BJ (cell line): ENCODE measurements at regions not wholly inside any gene's neighbourhood (a gene's known extent, or its start where the extent isn't known, plus 50 kb on each side); places are given as distances from the start of the nearest gene placed in this dataset.

ENCODE experiments used
- CTCF ChIA-PET: fragments of 350-600 bp; formaldehyde crosslinking; extraction: SDS; loops from one replicate; lab custom pipeline; 2021; ENCODE audit warnings: antibody characterized with exemption, inconsistent platforms; lab: Yijun Ruan, JAX
- POLR2A ChIA-PET: fragments of 300-600 bp; sonication (Branson Sonifier 250); formaldehyde crosslinking; extraction: SDS; loops from one replicate; lab custom pipeline; 2021; ENCODE audit warnings: antibody characterized with exemption; lab: Charles Lee
- DNase-seq: peaks from one replicate; pipeline ENCODE4 v3.0.0-alpha.2; 2011; ENCODE audit warnings: low read depth
- H3K27me3 ChIP-seq: 2 replicates; pipeline ENCODE4 v1.6.0; 2011; ENCODE audit warnings: low read length; ENCODE audit not compliant: control insufficient read depth, insufficient read depth
- H3K36me3 ChIP-seq: 2 replicates; pipeline ENCODE4 v1.5.1; 2011; ENCODE audit warnings: low read length; ENCODE audit not compliant: control insufficient read depth, insufficient read depth
- H3K4me3 ChIP-seq: 2 replicates; pipeline ENCODE4 v1.5.1; 2011; ENCODE audit warnings: low read depth, mild to moderate bottlenecking, control low read depth, low read length
- TF ChIP-seq, protein P1 (sequence below): IDR thresholded peaks from 2 replicates; pipeline ENCODE4 v1.5.1; 2011; ENCODE audit warnings: low read depth, mild to moderate bottlenecking, control low read depth, inconsistent platforms, low read length, moderate library complexity; ENCODE audit not compliant: insufficient read depth

DNA sequence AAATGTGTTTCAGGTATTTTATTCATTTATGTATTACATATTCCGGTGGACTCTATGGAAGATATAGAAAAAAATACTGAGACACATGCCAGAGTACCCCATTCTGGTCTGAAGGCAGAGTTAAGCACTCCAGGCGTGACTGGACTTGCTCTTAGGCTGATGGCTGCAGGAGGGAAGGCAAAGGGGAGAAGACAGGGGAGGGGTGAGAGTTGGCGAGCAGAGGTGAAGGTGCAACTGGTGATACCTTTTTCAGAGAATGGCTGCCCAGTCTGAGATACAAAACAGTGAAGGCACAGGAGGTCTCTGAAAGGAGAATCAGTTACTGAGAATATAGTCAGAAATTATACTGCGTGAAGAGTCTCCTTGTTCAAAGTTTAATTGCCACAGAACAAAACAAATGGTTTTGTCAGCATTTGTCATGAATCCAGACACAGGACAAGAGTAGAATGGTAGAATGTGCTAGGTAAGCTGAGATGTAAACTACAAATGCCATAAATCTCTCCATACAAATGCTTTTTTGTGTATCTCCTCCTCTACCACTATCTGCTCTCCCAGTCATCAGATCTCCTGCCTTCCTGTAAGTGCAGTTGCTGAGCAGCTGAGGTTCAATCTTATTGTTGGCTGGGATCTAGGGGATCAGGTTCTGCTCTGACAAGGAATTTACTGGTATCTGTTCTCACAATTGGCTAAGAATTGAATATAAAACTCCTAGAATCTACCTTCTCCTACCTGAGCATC is 104.2 kb upstream of the DST start:
- DNase-seq = no peak
- no peaks in the 10 kb centered on the region for H3K27me3 ChIP-seq
- ChIA-PET POLR2A (no interaction called here), CTCF (no interaction called here)
- no peaks in the 10 kb centered on the region; the same call in 1 of the 2 replicates for H3K36me3 ChIP-seq
- H3K4me3 ChIP-seq = no peak overlapping the region
- TF ChIP-seq, protein P1, sequence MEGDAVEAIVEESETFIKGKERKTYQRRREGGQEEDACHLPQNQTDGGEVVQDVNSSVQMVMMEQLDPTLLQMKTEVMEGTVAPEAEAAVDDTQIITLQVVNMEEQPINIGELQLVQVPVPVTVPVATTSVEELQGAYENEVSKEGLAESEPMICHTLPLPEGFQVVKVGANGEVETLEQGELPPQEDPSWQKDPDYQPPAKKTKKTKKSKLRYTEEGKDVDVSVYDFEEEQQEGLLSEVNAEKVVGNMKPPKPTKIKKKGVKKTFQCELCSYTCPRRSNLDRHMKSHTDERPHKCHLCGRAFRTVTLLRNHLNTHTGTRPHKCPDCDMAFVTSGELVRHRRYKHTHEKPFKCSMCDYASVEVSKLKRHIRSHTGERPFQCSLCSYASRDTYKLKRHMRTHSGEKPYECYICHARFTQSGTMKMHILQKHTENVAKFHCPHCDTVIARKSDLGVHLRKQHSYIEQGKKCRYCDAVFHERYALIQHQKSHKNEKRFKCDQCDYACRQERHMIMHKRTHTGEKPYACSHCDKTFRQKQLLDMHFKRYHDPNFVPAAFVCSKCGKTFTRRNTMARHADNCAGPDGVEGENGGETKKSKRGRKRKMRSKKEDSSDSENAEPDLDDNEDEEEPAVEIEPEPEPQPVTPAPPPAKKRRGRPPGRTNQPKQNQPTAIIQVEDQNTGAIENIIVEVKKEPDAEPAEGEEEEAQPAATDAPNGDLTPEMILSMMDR = no peak

DNA sequence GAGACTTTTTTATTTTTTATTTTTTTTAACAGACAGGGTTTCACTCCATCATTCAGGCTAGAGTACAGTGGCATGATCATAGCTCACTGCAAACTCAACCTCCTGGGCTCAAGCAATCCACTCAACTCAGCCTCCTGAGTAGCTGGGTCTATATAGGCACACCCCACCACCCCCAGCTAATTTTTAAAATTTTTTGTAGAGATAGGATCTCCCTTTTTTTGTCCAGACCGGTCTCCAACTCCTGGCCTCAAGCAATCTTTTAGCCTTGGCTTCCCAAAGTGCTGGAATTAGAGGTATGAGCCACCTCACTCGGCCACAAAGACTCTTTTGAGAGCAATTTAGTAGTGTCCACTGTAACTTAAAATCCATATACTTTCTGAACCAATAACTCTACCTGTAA is 103.3 kb upstream of the DST start:
- Histone ChIP-seq H3K36me3 (no peaks in the 10 kb centered on the region; the same call in 1 of the 2 replicates), H3K4me3 (no peak overlapping the region), H3K27me3 (no peaks in the 10 kb centered on the region)
- no peak for DNase-seq
- TF ChIP-seq, protein P1 = no peak
- POLR2A ChIA-PET = no interaction called here
- CTCF ChIA-PET = interaction anchor here (1.4 kb wide), 1 partner anchor 19 kb away, joined by 3 read pairs; no protein-coding TSS in a partner anchor

DNA sequence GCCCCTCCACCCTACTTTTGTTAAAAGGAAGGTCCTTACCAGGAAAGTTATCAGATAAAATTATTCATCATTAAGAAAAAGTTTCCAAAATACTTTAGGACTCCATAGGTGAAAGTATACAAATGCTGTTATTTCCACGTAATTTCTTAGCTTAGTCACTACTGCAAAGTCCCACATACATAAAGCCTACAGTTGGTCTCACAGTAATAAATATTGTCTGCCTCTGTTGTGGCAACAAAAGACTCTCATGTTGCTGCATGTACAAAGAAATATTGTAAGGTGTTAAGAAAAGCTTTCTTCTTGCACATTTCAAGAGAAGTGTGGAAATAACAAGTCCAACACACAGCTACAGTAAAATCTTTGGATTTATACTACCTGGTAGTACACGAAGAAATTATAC is 102.4 kb upstream of the DST start:
- CTCF ChIA-PET = interaction anchor here (0.8 to 1.4 kb wide), 4 partner anchors 15 to 99 kb away, joined by 3 to 5 read pairs (median 4); no protein-coding TSS in a partner anchor
- no peaks in the 10 kb centered on the region; the same call in 1 of the 2 replicates for H3K36me3 ChIP-seq
- no peak for DNase-seq
- no peaks in the 10 kb centered on the region for H3K27me3 ChIP-seq
- POLR2A ChIA-PET = no interaction called here
- no peak overlapping the region for H3K4me3 ChIP-seq
- TF ChIP-seq, protein P1 = no peak

DNA sequence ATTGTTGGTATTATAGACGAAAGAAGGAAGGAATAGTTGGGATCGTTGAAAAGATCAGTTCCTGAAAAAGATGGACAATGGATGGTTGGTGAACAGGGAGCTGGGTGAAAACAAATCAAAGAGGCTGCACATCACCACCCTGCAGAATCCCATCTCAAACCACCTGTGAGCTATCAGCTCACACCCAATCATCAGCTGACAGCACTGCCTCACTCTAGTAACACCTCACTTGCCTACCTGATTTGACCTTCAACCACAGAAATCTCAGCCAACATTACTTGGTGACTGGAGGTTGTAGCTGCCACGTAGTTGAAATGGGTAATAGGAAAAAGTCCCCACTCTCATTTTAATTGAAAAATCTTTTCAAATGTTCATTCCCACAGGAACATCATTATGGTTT is 101.8 kb upstream of the DST start:
- no peak overlapping the region for H3K4me3 ChIP-seq
- TF ChIP-seq, protein P1 = no peak
- DNase-seq = no peak
- ChIA-PET CTCF (interaction anchor here (0.8 to 1.4 kb wide), 2 partner anchors 18 to 99 kb away, joined by 3 to 4 read pairs; no protein-coding TSS in a partner anchor), POLR2A (no interaction called here)
- H3K36me3 ChIP-seq = no peaks in the 10 kb centered on the region; the same call in 1 of the 2 replicates
- no peaks in the 10 kb centered on the region for H3K27me3 ChIP-seq

DNA sequence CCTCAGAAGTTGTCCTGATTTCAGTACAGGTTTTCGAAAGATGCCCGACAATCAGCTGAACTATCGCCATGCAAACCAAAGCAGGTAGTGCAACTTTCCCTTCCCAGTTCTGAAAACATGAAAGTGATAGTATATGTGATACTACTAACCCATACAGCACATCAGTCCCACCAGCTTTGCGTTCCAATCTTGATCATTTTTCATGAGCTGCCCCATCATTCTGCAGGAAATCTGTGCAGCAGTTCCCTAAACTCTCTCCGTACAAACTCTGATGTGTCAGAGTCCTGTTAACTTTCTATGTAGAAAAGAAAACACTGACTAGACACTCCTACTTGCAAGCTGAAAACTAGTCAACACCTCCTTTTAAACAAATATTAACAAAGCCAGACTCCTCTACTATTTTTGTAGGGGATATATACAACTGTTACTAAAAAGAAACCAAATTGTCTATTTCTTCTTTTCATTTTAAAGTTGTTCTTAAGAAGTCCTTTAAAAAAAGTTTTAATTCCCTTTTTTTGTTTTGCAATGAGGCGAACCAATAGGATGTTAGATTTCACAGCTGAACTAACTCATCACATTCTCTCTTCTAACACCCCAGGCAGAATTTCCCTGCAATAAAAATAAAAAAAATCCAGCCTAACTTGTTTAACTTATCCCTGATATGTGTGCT is 99.6 kb upstream of the DST start:
- H3K4me3 ChIP-seq = no peak overlapping the region
- H3K36me3 ChIP-seq = no peaks in the 10 kb centered on the region; the same call in 1 of the 2 replicates
- no peaks in the 10 kb centered on the region for H3K27me3 ChIP-seq
- TF ChIP-seq, protein P1 = no peak
- CTCF ChIA-PET = interaction anchor here (0.8 to 1.0 kb wide), 2 partner anchors 15 to 110 kb away, joined by 4 read pairs; no protein-coding TSS in a partner anchor
- POLR2A ChIA-PET = interaction anchor here (0.7 kb wide), 1 partner anchor 74 kb away, joined by 3 read pairs; no protein-coding TSS in a partner anchor
- no peak for DNase-seq
